Osteoblast (primary cell): ENCODE measurements at regions not wholly inside any gene's neighbourhood (a gene's known extent, or its start where the extent isn't known, plus 50 kb on each side); places are given as distances from the start of the nearest gene placed in this dataset.

Experiments
- DNase-seq: peaks from one replicate; pipeline ENCODE4 v3.0.0; 2011; ENCODE audit warnings: low spot score, mixed read lengths; ENCODE audit not compliant: insufficient read length; ENCODE audit errors: missing footprints
- H2AFZ ChIP-seq: 2 replicates; pipeline ENCODE4 v1.6.0; 2011; ENCODE audit warnings: mild to moderate bottlenecking, low read length
- H3K27ac ChIP-seq: 2 replicates; pipeline ENCODE4 v1.5.1; 2011; ENCODE audit warnings: mild to moderate bottlenecking, low read depth, low read length, moderate library complexity
- H3K27me3 ChIP-seq: 2 replicates; pipeline ENCODE4 v1.6.0; 2012; ENCODE audit warnings: mild to moderate bottlenecking, control low read depth, inconsistent platforms, low read length, moderate library complexity; ENCODE audit not compliant: insufficient read depth
- H3K36me3 ChIP-seq: 2 replicates; pipeline ENCODE4 v1.5.1; 2011; ENCODE audit warnings: mild to moderate bottlenecking, low read length, control low read depth, moderate library complexity; ENCODE audit not compliant: insufficient read depth
- H3K4me1 ChIP-seq: 2 replicates; pipeline ENCODE4 v1.5.1; 2011; ENCODE audit warnings: mild to moderate bottlenecking, low read length, control low read depth, moderate library complexity; ENCODE audit not compliant: insufficient read depth
- H3K4me2 ChIP-seq: 2 replicates; pipeline ENCODE4 v1.6.0; 2011; ENCODE audit warnings: mild to moderate bottlenecking, low read length; ENCODE audit not compliant: insufficient read depth
- H3K4me3 ChIP-seq: fragments of 200-600 bp; sonication (generic); 3 replicates; pipeline ENCODE4 v1.5.1; 2012; ENCODE audit warnings: mild to moderate bottlenecking, low read length, inconsistent platforms; ENCODE audit not compliant: insufficient read depth
- H3K79me2 ChIP-seq: 2 replicates; pipeline ENCODE4 v1.6.0; 2012; ENCODE audit warnings: mild to moderate bottlenecking, low read length, control low read depth, inconsistent platforms; ENCODE audit not compliant: insufficient read depth
- H3K9me3 ChIP-seq: 2 replicates; pipeline ENCODE4 v1.5.1; 2011; ENCODE audit warnings: low read depth, low read length, control low read depth
- H4K20me1 ChIP-seq: 2 replicates; pipeline ENCODE4 v1.6.0; 2012; ENCODE audit warnings: mild to moderate bottlenecking, low read length, control low read depth; ENCODE audit not compliant: insufficient read depth
- TF ChIP-seq, protein P1 (sequence below): IDR thresholded peaks from 2 replicates; pipeline ENCODE4 v1.5.1; 2011; ENCODE audit warnings: mild to moderate bottlenecking, low read depth, low read length, moderate library complexity; ENCODE audit errors: extremely low read depth

DNA sequence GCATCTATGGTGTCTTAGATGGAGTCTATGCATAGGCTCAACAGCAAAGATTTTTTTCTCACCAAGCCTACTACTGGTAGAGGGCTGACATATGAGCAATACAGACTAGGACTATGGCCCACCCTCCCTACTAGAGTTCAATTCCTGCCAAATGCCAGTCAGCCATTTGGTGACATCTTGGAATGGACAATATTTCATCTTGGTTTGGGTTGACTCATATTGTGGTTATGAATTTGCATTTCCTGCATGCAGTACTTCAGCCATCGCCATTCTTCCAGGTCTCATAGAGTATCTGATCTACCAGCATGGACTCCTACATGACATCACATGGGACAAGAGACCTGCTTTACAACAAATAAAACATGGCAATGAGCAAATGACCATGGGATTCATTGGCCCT lies 778.1 kb upstream of the SOX9 start:
- H2AFZ ChIP-seq: no peak overlapping the region
- no peaks in the 10 kb centered on the region for H4K20me1 ChIP-seq
- no peaks in the 10 kb centered on the region for H3K27me3 ChIP-seq
- H3K36me3 ChIP-seq: no peaks in the 10 kb centered on the region
- no peaks in the 10 kb centered on the region for H3K4me1 ChIP-seq
- no peaks in the 10 kb centered on the region for H3K9me3 ChIP-seq
- DNase-seq: no peak
- no peaks in the 10 kb centered on the region for H3K79me2 ChIP-seq
- TF ChIP-seq, protein P1, sequence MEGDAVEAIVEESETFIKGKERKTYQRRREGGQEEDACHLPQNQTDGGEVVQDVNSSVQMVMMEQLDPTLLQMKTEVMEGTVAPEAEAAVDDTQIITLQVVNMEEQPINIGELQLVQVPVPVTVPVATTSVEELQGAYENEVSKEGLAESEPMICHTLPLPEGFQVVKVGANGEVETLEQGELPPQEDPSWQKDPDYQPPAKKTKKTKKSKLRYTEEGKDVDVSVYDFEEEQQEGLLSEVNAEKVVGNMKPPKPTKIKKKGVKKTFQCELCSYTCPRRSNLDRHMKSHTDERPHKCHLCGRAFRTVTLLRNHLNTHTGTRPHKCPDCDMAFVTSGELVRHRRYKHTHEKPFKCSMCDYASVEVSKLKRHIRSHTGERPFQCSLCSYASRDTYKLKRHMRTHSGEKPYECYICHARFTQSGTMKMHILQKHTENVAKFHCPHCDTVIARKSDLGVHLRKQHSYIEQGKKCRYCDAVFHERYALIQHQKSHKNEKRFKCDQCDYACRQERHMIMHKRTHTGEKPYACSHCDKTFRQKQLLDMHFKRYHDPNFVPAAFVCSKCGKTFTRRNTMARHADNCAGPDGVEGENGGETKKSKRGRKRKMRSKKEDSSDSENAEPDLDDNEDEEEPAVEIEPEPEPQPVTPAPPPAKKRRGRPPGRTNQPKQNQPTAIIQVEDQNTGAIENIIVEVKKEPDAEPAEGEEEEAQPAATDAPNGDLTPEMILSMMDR: no peak
- no peak overlapping the region for H3K4me2 ChIP-seq
- no peak overlapping the region for H3K4me3 ChIP-seq
- no peak overlapping the region for H3K27ac ChIP-seq

DNA sequence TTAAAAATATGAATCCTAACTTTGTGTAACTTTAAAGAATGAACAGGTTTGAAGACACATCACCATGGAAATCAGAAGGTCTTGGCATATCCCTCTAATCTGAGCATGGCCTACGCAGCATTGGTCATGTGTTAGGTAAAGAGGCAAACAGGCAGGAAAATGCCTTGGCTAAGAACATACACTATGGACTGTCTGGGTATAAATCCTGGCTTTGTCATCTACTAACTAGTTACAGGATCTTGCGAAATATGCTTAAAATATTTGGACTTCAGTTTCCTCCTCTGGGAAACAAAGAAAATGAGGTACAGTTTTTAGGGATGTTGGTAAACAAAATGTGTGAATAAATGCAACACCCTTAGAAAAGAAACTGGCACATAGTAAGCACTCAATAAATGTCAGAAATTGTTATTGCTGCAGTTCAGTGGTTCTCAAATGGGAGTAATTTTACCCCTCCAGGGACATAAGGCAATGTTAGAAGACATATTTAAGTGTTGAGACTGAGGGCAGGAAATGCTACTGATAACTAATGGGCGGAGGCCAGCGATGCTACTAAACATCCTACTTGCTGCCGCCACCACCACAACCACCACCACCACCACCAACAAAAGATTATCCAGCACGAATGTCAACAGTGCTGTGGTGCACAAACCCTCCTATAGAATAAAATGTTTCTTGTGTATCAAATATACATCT lies 770.8 kb upstream of the SOX9 start:
- H3K27me3 ChIP-seq: no peaks in the 10 kb centered on the region
- no peaks in the 10 kb centered on the region for H3K9me3 ChIP-seq
- TF ChIP-seq, protein P1: no peak
- H3K27ac ChIP-seq: no peak overlapping the region
- no peak overlapping the region for H3K4me3 ChIP-seq
- H3K4me1 ChIP-seq: no peaks in the 10 kb centered on the region
- no peak overlapping the region for H3K4me2 ChIP-seq
- no peaks in the 10 kb centered on the region for H3K36me3 ChIP-seq
- H3K79me2 ChIP-seq: no peaks in the 10 kb centered on the region
- H2AFZ ChIP-seq: no peak overlapping the region
- DNase-seq: no peak
- no peaks in the 10 kb centered on the region for H4K20me1 ChIP-seq

DNA sequence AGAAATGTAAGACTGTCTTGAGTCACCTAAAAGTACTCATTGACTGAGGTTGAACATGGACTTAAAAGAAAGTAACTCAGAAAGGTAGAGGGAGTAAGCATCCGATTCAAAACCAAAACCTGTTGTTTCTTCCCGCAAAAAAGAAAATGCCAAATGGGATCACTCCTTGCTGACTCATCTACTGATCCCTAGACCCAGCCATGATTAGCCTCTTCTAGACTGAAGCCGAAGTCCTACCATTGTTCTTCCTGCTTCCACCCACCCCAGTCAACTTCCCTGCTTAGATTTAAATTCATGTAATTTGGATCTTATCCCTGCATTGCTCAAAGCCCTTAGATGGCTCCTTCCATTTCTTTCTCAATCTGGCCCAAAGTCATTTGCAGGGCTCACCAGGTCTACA lies 760.5 kb upstream of the SOX9 start:
- H3K9me3 ChIP-seq: no peaks in the 10 kb centered on the region
- TF ChIP-seq, protein P1: no peak
- H3K36me3 ChIP-seq: no peaks in the 10 kb centered on the region
- H3K4me3 ChIP-seq: no peak overlapping the region
- H3K4me1 ChIP-seq: peaks cover 9% of the 10 kb centered on the region
- H3K27me3 ChIP-seq: no peaks in the 10 kb centered on the region
- no peak overlapping the region for H3K27ac ChIP-seq
- H2AFZ ChIP-seq: no peak overlapping the region
- no peak overlapping the region for H3K4me2 ChIP-seq
- no peak for DNase-seq
- H3K79me2 ChIP-seq: no peaks in the 10 kb centered on the region
- no peaks in the 10 kb centered on the region for H4K20me1 ChIP-seq

DNA sequence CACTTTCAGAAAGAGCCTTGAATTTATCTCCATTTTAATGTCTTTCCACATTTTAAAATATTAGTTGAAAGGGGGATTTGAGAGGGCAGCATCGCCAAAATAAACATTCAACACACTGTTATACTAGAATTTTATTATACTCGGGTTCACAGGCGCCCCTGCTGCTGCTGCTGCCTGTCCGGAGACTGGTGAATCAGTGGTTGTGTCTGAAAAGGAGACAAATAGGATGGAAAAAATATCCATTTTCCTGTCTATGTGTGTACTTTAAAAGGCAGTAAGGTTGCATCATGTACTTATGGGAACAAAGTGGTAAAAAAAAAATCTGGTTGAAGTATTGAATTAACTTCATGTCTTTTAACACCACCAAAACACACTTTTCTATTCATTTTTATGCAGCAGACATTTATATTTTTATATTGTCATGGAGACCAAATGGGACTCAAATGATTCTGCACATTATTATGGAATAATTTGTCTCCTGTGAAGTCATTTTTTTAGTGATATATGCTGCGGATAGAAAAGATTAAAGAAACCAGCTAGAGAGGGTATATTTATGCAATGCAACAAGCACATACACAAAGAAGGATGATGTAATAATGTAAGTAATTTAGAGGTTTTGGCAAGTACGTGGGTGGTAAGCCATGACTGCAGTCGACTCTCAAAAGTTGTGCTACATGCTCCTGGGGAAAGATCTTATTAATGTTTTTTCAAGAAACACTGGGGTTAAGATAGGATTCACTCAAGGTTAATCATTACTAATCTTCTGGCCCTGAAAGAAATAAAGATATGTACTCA lies 759.0 kb upstream of the SOX9 start:
- H3K4me2 ChIP-seq: peak overlapping the region; percentile 52
- TF ChIP-seq, protein P1: no peak
- H3K79me2 ChIP-seq: no peaks in the 10 kb centered on the region

More for the DNA sequence above, 759.0 kb upstream of the SOX9 start:
- H3K36me3 ChIP-seq: no peaks in the 10 kb centered on the region
- no peaks in the 10 kb centered on the region for H3K27me3 ChIP-seq
- peaks cover 9% of the 10 kb centered on the region for H3K4me1 ChIP-seq
- DNase-seq: peak; percentile 87
- no peaks in the 10 kb centered on the region for H4K20me1 ChIP-seq
- peak overlapping the region; percentile 50 for H3K27ac ChIP-seq
- peak overlapping the region; percentile 30 for H2AFZ ChIP-seq
- H3K9me3 ChIP-seq: no peaks in the 10 kb centered on the region
- H3K4me3 ChIP-seq: no peak overlapping the region
